ENCODE measurements at regions not wholly inside any gene's neighbourhood (a gene's known extent, or its start where the extent isn't known, plus 50 kb on each side); places are given as distances from the start of the nearest gene placed in this dataset.

GRCh38 chr11:87780068-87780413 lies 395.2 kb downstream of the RAB38 start:
- no peak for TF ChIP-seq POLR2A (IDR thresholded peaks at IDR 0.05)
- TF ChIP-seq, protein P1, sequence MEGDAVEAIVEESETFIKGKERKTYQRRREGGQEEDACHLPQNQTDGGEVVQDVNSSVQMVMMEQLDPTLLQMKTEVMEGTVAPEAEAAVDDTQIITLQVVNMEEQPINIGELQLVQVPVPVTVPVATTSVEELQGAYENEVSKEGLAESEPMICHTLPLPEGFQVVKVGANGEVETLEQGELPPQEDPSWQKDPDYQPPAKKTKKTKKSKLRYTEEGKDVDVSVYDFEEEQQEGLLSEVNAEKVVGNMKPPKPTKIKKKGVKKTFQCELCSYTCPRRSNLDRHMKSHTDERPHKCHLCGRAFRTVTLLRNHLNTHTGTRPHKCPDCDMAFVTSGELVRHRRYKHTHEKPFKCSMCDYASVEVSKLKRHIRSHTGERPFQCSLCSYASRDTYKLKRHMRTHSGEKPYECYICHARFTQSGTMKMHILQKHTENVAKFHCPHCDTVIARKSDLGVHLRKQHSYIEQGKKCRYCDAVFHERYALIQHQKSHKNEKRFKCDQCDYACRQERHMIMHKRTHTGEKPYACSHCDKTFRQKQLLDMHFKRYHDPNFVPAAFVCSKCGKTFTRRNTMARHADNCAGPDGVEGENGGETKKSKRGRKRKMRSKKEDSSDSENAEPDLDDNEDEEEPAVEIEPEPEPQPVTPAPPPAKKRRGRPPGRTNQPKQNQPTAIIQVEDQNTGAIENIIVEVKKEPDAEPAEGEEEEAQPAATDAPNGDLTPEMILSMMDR (IDR thresholded peaks at IDR 0.05) = no peak
